GM21825 (cell line): ENCODE measurements at regions not wholly inside any gene's neighbourhood (a gene's known extent, or its start where the extent isn't known, plus 50 kb on each side); places are given as distances from the start of the nearest gene placed in this dataset.
"Not testable (repeated sequence)": the region's sequence is repeated elsewhere in the genome, so short reads cannot be mapped to it uniquely, and the experiment has no call there.

Experiments used
- ATAC-seq: cut with Tn5 transposase; IDR thresholded peaks from one replicate; pipeline ENCODE4 v1.9.1; 2021; ENCODE audit warnings: mild to moderate bottlenecking, moderate library complexity; ENCODE audit not compliant: unreplicated experiment

DNA sequence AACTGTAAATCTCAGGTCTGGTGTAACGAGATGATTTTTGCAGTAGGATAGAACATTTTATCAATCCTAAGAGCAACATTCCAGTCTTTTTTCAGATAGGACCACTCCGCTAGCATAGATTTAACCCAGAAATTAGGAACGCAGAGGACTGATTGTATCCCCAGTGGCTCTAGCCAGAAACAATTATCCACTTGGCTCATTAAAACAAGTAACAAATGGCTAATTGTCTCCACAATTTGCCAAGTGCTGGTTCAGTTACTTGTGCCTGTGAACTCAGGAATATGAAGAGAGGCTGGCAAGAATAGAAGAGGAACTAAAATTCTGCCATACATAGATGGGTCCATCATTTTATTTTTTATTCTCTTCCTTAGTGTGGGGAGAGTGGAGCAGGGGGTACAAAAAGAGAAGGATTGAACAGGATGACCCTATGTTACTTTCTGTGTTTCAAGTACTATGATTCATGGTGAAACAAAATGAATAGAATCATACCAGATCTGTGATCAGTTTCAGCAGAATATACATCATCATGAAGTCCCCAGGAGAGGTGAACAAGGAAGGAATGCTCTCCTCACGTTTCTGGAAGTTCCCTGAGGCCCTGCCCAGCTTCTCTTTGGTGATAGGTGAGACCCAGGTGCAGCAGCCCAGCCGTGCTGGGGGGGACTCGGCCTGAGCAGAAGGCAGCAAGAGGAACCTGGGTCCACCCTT is 121.6 kb downstream of the ARL4C start:
- ATAC-seq: no peak

DNA sequence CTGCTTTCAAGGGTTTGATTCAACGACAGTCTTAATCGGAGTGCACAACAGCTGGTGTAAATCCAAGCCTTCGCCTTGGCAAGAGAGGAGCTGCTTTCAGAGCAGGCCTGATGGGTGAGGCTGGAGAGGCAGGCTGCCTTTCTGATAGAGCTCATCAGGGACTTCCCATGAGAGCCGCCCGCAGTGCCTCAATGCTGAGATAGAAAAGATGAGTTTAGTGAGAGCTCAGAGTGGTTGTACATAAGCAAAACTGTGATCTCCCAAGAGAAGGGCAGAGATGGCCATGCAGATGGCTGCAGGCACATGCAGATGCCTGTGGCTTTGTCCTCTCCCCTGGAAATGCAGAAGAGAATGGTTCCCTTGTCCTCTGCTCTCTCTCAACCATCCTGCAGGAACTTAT is 122.1 kb downstream of the ARL4C start:
- no peak for ATAC-seq

DNA sequence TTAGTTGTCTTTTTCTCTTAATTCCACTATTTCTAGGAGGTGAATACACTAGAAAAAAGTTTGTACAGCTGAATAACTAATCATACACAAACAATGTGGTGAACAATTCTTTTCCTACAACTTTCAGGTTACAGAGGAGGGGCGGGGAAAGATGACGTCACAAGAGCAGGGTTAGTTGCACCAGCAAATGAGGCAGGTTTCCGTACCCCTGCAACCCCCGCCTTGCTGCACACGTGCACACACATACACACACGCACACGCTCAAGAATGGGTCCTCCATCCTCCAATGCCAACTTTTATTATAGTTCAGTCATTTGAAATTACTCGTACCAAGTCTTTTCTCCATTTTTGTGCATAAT is 122.8 kb downstream of the ARL4C start:
- ATAC-seq: no peak

DNA sequence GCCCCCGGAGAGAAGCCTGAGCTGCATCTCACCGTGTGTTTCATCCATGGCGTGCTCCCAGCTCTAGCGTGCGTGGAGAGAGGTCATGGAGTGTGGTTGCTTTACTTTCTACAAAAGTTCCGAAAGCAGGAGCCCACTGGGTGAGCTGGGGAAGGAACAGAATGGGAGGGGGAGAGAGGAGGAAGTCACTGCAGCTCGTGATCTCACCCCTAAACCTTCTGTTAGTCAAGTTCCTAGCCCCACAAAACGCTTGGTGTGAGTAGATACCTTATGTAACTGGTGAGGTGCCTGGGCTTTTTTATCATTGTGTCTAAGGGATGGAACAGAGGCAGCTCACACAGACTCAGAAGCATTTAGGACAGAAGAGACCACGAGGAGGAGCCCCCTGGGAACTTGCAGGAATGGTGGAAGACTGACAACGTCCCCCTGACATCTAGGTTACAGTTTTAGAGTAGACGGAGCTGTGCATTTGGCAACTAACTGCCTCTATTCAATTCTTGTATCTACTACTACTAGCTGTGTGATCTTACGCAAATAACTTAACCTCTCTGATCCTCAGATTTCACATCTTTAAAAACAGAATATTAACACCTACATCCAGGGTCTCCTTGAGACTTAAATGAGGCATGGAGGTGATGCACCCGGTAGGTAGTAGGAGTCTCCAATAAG is 123.3 kb downstream of the ARL4C start:
- ATAC-seq: no peak

DNA sequence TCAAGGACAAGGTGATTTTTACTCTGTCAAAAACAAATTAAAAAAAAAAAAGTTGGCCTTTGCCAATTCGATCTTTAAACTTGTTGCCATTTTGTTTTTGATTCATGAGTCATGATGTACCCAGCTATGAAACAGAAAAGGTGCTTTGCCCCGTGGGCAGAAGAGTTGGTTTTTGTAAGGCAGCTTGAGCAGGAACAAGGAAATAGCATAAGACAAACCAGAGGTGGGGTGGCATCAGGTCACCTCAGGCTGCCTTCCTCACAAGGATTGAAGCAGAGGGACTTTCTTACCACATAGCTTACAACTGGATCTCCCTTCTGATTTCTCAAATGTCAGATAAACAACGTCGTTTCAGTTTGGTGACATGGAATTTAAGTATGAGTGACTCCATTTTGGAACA is 123.8 kb downstream of the ARL4C start:
- ATAC-seq: no peak

DNA sequence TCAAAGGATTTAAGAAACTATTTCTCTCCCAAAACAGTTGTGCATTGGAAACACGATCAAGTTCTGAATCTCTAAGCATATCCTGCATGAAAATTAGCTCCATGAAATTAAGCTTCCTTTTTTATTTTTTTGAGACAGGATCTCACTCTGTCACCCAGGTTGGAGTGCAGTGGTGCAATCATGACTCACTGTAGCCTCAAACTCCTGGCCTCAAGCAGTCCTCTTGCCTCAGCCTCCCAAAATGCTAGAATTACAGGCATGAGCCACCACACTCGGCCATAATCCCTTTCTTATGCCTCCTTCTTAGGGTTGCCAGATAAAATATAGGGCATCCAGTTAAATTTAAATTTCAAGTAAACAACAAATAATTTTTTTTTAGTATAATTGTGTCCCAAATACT is 124.4 kb downstream of the ARL4C start:
- ATAC-seq: no peak

DNA sequence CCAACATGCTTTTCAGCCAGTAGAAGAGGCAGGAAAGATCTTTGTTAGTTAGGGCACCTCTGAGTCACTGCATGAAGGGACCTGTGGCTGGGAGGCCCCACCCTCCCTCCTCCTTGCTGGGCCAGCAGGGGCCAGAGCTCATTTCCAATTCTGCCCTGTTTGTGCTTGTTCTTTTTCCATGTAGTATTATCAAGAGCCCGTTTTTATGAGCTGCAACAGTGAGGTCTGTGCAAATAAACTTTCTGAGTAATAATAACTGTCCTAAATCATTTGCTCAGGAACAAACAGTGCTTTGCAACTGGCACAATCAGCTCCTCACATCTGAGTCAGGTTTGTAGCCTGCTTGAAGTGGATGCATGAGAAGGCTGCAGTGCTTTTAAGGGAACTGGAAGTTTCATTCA is 128.0 kb downstream of the ARL4C start:
- ATAC-seq: no peak

- no peak for ATAC-seq
These were observed 130.0 kb downstream of the ARL4C start for GRCh38 chr2:234366891-234367290.

GRCh38 chr2:234364661-234365060 is 132.2 kb downstream of the ARL4C start:
- ATAC-seq: no peak

DNA sequence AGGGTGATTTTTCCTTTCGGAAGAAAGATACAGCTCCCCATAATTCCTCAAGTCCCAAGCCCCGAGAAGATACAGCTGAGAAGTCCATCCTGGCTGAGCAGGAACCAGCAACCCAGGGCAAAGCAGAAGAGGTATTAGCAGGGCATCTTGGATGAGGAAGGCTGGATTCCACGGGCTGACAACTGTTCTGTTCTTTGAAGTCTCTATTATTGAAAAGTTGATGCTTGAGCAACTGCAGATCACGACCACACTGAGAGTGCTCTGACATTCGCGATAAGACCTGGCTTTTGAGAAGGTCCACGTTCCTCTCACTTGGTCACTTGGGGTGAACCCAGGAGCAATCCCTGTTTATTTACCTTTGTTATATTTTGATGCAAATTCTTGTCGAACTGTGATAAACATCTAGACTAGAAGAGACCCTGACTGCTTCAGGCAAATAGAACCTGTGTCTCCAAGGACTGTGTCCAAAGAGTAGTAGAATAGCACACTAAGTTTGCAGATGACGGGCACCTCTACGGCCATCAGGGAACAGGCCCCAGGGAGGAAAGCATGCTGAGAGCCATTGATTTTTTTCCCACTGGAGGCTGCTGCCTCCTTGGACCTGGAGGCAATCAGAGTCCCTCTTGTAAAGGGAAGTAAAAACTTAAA is 133.1 kb downstream of the ARL4C start:
- no peak for ATAC-seq

- ATAC-seq: no peak
These were observed 133.8 kb downstream of the ARL4C start for GRCh38 chr2:234363011-234363487.

- ATAC-seq: not testable (repeated sequence)
These were observed 136.4 kb downstream of the ARL4C start for GRCh38 chr2:234360313-234360975.

DNA sequence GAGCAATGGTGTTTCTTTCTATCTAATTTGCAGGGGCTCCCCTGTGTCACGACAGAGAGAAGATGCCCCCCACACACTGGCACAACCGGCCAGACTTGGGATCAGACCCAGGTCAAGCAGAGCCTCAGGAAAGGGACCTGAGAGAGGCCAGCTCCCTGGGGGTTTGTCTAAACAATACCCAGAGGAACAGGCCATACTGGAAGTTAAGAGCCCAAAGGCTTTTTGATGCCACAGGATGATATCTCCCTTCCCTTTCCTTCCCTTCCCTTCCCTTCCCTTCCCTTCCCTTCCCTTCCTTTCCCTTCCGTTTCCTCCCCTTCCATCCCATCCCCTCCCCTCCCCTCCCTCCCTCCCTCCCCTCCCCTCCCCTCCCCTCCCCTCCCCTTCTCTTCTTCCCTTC is 139.2 kb downstream of the ARL4C start:
- no peak for ATAC-seq

DNA sequence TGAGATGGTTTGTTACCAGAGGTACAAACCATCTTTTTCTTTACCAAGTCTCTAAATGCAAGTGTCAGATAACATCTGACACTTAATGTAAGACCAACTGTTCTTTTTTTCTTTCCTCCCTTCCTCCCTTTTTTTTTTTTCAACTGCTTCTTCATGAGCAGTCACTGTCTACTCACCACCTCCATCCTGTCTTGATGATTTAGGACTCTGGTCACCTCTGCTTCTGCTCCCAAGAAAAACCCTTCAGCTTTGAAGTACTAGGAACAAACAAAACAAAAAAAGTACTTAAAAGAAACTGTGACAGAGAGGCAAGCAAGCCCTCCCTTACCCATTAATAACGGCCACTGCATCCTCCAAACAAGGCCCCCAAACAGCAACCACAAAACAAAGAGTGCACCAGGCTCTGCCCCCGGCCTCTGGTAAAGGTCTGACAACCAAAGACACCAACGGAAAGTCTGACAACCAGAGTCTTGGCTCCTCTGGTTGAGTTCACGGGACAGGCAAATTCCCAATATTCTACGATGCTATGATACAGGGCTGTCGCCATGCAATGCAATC is 141.0 kb downstream of the ARL4C start:
- ATAC-seq: no peak

DNA sequence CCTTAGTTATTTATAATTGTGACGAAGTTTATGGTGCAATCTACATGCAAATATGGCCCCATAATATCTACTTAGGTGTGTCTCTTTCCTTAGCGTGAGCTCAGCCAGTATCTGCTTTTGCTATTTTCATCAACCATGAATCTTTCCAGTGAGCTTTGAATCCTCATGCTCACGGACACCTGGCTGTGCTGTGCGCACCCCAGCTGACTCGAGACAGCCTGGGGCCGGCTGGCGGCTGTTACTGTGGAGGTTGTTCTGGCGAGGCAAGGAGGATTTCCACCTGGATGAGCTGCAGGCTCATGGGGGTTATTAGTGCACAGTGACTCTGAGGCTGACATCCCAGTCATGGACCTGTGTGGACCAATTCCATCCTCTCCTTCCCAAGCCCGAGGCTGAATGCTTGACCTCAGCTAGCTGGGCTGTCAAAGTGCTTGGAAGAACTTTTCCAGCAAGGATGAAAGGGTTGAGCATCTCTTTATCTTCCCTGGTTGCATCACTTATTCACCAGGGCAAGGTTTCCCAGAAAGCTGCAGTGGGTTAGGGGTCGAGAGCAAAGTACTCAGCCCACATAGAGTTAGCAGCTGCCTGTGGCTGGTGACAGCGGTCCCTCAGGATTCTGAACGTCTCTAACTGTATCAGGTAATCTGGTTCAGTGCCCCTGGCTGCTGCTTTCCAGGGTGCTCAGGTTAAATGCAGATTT is 141.7 kb downstream of the ARL4C start:
- ATAC-seq: no peak

DNA sequence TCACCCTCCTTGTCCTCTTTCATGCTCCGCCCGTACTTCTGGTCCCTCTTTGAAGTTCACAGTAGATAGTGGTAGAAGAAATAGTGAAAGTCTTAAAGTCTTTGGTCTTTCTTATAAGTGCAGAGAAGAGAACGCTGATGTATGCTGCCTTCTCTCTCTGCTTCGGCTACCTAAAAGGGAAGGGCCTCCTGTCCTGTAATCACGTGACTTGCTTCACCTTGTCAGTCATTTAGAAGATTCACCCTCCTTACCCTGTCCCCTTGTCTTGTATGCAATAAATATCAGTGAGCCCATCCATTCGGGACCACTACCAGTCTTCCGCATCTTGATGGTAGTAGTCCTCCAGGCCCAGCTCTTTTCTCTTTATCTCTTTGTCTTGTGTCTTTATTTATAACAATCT is 144.6 kb downstream of the ARL4C start:
- ATAC-seq: no peak

GRCh38 chr2:234351866-234352265 is 145.0 kb downstream of the ARL4C start:
- not testable (repeated sequence) for ATAC-seq

- no peak for ATAC-seq
These were observed 148.8 kb downstream of the ARL4C start for GRCh38 chr2:234348081-234348480.

DNA sequence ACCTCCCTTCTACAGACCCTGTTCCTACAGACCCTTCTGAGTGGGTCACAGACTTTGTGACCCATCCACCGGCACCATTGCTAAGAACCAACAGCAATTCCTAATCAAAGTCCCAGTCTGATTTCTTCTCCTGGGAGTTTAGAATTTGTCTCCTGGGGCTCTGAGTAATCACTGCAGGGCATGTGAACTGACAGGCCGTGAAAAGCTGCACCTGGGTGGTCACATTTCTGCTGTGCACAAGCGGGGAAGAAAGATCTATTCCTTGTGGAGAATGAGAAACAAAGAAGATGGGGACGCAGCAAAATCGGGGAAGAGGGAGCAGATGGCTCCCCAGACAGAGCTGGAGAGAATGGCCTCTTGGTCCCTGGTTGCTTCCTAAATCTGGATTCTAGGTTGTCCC is 151.0 kb downstream of the ARL4C start:
- no peak for ATAC-seq

DNA sequence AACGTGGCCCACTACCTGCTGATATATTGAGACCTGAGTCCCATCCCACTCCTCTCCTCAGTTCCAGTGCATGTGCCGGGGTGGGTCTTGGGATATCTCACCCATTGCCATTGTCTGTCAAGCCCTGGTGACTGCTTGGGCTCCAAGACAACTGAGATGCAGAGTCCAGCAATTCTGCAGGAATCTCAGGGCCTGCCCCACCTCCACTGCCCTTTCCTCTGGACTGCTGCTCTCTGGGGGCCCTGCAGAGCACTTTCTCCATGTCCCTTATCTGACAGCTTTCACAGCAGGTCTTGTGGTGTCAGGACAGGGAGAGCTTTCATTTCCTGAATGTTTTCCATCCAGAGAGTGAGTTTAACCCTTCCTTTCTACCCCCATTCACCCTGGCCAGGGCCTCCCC is 152.9 kb downstream of the ARL4C start:
- no peak for ATAC-seq

- no peak for ATAC-seq
These were observed 153.5 kb downstream of the ARL4C start for GRCh38 chr2:234343372-234343771.
